Neuron (in vitro differentiated cells): ENCODE measurements at regions not wholly inside any gene's neighbourhood (a gene's known extent, or its start where the extent isn't known, plus 50 kb on each side); places are given as distances from the start of the nearest gene placed in this dataset.

Experiments
- H2AFZ ChIP-seq: one replicate; pipeline ENCODE4 v1.6.1; 2013; ENCODE audit warnings: low read depth, mild to moderate bottlenecking, inconsistent platforms, low read length, moderate library complexity
- H3K27me3 ChIP-seq: one replicate; pipeline ENCODE4 v1.6.1; 2013; ENCODE audit warnings: low read length; ENCODE audit not compliant: insufficient read depth
- H3K36me3 ChIP-seq: one replicate; pipeline ENCODE4 v1.6.1; 2013; ENCODE audit warnings: low read length; ENCODE audit not compliant: insufficient read depth
- H3K4me1 ChIP-seq: one replicate; pipeline ENCODE4 v1.6.1; 2013; ENCODE audit warnings: low read length; ENCODE audit not compliant: insufficient read depth
- H3K4me3 ChIP-seq: 2 replicates; pipeline ENCODE4 v1.5.1; 2013; ENCODE audit warnings: mild to moderate bottlenecking, low read length, moderate library complexity
- H3K9me3 ChIP-seq: one replicate; pipeline ENCODE4 v1.6.1; 2013; ENCODE audit warnings: low read length

DNA sequence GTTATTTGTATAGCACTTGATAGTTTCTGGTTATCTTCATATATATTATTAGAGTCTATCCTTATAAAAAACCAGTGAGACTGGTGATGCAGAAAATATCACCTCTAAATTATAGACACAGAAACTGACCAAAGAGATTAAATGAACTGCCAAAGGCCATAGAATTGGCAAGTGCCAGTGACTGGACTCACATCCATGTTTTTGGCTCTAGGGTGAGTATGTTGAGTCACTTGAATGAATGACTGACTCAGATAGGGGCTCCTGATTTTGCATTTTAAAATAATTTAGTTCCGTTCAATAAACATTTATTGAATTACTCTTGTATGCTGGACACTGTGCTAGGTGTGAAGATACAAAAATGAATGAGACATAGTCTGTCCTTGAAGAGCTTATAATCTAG is 70.7 kb downstream of the NR2F1 start:
- no peak overlapping the region for H2AFZ ChIP-seq
- no peaks in the 10 kb centered on the region for H3K27me3 ChIP-seq
- H3K9me3 ChIP-seq = no peaks in the 10 kb centered on the region
- no peak overlapping the region for H3K4me3 ChIP-seq
- no peaks in the 10 kb centered on the region for H3K36me3 ChIP-seq
- peaks cover 4% of the 10 kb centered on the region for H3K4me1 ChIP-seq

DNA sequence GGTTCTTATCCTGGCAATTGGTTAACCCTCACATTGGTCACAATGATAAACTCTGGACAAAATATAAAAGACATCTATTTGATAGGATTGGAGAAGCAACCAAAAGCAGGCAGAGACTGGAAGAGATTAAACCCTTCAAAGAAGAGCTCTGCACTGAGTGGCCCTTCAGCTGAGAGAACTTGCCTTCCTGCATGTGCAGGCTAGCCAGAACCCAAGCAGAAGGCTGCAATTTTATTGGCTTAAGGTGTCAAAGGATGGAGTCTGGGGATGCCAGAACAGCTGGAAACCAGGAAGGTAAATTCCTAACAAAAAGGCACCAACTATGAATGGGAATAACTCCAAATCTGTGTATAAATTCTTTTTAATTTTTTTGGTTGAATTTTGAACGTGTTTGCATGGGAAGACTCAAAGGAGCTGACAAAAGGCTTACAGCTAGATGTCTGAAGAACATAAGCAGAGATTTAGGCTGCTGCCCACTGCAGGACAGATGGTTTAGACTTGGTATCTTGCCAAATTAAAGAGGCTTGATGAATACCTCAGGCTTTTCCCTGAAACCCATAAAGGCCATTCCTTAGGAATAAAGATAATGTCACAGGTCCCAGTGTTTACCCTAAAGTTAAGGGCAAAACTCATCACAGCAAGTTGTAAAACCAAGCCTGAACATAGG is 66.3 kb downstream of the NR2F1 start:
- H3K27me3 ChIP-seq = no peaks in the 10 kb centered on the region
- no peak overlapping the region for H3K4me3 ChIP-seq
- H3K36me3 ChIP-seq = no peaks in the 10 kb centered on the region
- no peak overlapping the region for H2AFZ ChIP-seq
- no peaks in the 10 kb centered on the region for H3K4me1 ChIP-seq
- H3K9me3 ChIP-seq = no peaks in the 10 kb centered on the region

DNA sequence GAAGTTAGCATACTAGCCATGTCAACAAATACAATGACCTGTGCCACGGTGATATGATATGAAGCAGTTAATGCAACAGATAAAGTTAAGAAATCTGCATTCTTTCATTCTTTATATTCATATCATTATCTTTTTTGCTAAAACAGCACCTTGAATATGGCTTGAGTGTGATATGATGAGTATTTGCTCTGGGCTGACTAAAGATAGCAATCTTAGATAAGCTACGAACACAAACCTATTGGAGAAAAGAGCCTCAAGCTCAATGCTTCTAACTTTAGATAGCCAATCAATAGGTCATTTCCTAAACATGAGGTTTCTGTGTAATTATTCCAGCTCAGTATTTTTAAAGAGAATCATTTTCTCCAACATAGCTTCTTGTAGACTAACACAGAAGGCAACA is 61.7 kb downstream of the NR2F1 start:
- no peaks in the 10 kb centered on the region for H3K9me3 ChIP-seq
- H2AFZ ChIP-seq = no peak overlapping the region
- no peaks in the 10 kb centered on the region for H3K4me1 ChIP-seq
- no peaks in the 10 kb centered on the region for H3K27me3 ChIP-seq
- no peaks in the 10 kb centered on the region for H3K36me3 ChIP-seq
- H3K4me3 ChIP-seq = no peak overlapping the region
